ENCODE measurements at regions not wholly inside any gene's neighbourhood (a gene's known extent, or its start where the extent isn't known, plus 50 kb on each side); places are given as distances from the start of the nearest gene placed in this dataset. TPM values are rescaled to one million over a fixed set of nuclear protein-coding genes. Genes with fewer than 3 reads are reported as not detected.

DNA sequence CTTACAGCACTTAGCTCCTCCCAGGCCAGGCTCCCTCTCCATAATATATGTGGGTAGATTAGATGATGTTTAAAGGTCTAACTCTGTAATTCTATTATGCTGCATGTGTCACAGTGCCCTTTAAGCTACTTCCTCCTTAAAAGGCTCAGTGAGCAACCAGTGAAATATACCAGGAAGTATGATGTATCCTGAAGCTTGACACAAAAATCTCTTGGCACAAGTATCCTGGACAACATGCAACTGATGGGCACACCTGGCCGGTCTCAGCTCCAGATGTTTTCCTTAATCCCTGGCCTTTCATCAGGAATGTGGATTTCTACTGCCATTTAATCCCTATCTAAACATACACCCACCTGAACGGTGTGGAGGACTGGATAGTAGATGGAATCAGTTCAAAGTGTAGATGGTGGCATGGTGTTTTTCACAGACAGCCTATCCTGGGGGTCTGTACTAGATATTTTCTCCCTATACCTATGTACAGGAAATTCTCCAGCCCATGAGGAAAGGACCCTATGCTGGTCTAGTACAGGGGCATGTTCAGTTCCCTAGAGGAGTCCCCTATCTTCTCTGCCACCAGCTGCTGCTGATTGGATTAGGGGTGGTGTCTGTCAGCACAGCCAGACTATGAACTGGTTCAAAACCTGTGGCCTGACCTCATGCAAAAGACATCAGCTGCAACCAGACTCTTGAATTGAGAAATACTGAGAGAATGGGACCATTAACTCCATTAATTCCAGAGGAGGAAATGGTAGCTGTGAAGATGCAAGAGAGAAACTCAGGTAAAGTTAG is 59.4 kb upstream of the CITED2 start:
- H3K27me3 Mint-ChIP-seq (ENCODE audit: low read depth): peaks cover 3% of the 10 kb centered on the region
- no peak for DNase-seq
- ATAC-seq: no peak
- peaks cover 1% of the 10 kb centered on the region for H3K36me3 Mint-ChIP-seq (ENCODE audit: low read depth)
- CTCF ChIA-PET: no interaction called here
- peaks cover 4% of the 10 kb centered on the region for H3K9me3 Mint-ChIP-seq (ENCODE audit: insufficient read depth)
- H3K4me3 Mint-ChIP-seq: no peak overlapping the region
- no peaks in the 10 kb centered on the region for H3K4me1 Mint-ChIP-seq (ENCODE audit: low read depth)
- no peak overlapping the region for H3K27ac Mint-ChIP-seq
- POLR2A ChIA-PET: no interaction called here

DNA sequence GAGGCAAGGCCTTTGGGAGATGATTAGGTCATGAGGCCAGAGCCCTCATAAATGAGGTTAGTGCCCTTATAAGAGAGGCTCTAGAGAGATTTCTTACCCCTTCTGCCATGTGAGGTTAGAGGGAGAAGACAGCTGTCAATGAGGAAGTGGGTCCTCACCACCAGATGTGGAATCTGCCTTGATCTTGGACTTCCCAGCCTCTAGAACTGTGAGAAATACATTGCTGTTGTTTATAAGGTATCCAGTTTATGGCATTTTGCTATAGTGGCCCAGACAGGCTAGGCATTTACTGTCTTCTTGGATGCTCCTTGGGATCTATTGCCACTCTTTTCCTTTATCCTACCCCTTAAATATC is 57.1 kb upstream of the CITED2 start:
- no peak for ATAC-seq
- H3K27ac Mint-ChIP-seq: no peak overlapping the region
- ChIA-PET POLR2A (no interaction called here), CTCF (no interaction called here)
- H3K36me3 Mint-ChIP-seq (ENCODE audit: low read depth): peaks cover 1% of the 10 kb centered on the region
- DNase-seq: no peak
- H3K9me3 Mint-ChIP-seq (ENCODE audit: insufficient read depth): peaks cover 4% of the 10 kb centered on the region
- H3K4me1 Mint-ChIP-seq (ENCODE audit: low read depth): no peaks in the 10 kb centered on the region
- no peak overlapping the region for H3K4me3 Mint-ChIP-seq
- H3K27me3 Mint-ChIP-seq (ENCODE audit: low read depth): peaks cover 6% of the 10 kb centered on the region

DNA sequence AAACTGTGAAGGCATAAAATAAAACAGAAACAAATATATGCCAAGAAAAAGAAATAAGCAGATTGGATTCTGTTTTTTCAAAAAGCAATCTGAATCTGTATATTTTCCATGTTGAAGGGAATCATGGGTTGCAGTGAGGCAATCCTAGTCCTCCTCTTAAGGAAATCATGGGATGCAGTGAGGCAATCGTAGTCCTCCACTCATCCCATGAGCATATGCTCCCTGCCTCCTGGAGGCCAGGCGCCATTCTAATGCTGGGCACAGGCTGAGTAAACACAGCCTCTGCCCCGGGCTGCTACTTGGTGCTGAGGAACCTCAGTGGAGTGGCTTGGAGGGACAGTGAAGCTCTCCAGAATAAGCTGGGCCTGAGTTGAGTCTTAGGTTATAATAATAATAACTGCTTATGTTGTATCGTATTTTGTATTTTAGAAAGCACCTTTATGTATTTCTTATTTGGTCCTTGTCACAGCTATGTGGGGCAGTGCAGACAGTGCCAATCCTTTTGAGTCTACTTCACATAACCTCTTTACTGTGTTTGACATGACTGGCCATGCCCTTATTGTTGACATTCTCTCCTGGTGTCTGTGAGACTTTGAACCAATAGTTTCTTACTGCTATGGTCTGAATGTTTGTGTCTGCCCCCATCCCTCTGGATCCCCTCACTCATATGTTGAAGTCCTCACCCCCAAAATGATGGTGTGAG is 56.6 kb upstream of the CITED2 start:
- no peaks in the 10 kb centered on the region for H3K4me1 Mint-ChIP-seq (ENCODE audit: low read depth)
- no peak for ATAC-seq
- H3K27me3 Mint-ChIP-seq (ENCODE audit: low read depth): peaks cover 8% of the 10 kb centered on the region
- peaks cover 4% of the 10 kb centered on the region for H3K9me3 Mint-ChIP-seq (ENCODE audit: insufficient read depth)
- H3K27ac Mint-ChIP-seq: no peak overlapping the region
- peaks cover 1% of the 10 kb centered on the region for H3K36me3 Mint-ChIP-seq (ENCODE audit: low read depth)
- POLR2A ChIA-PET: no interaction called here
- DNase-seq: no peak
- no peak overlapping the region for H3K4me3 Mint-ChIP-seq
- CTCF ChIA-PET: no interaction called here

DNA sequence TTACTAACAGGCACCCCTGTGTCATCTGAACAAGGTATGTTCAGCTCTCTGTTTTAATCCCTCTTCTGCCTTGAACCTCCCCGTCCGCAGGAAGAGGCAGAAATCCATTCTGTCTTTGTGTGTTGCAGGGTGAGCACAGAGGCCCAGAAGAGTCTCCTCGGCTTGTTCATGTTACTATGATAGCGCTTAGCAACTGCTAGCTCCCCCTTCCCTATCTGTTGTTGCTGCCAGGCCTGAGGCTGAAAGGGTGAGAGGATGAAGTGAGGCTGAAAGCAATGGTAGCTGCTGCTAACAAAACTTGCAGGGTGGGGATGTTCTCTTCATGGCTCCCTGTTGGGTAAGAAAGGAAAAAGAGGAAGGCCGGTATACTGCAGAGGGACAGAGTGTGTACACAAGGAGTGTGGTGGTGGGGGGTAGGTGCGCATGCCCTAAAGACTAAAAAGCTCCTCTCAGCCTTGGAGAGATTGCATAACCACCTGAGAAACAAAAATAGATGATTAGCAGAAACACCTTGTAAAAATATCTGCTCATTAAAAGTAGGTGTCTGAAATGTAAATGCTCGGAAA is 55.2 kb upstream of the CITED2 start:
- no peak overlapping the region for H3K27ac Mint-ChIP-seq
- CTCF ChIA-PET: no interaction called here
- POLR2A ChIA-PET: no interaction called here
- H3K27me3 Mint-ChIP-seq (ENCODE audit: low read depth): peaks cover 15% of the 10 kb centered on the region
- no peaks in the 10 kb centered on the region for H3K4me1 Mint-ChIP-seq (ENCODE audit: low read depth)
- H3K4me3 Mint-ChIP-seq: no peak overlapping the region
- H3K36me3 Mint-ChIP-seq (ENCODE audit: low read depth): peaks cover 1% of the 10 kb centered on the region
- ATAC-seq: no peak
- peaks cover 4% of the 10 kb centered on the region for H3K9me3 Mint-ChIP-seq (ENCODE audit: insufficient read depth)
- no peak for DNase-seq

DNA sequence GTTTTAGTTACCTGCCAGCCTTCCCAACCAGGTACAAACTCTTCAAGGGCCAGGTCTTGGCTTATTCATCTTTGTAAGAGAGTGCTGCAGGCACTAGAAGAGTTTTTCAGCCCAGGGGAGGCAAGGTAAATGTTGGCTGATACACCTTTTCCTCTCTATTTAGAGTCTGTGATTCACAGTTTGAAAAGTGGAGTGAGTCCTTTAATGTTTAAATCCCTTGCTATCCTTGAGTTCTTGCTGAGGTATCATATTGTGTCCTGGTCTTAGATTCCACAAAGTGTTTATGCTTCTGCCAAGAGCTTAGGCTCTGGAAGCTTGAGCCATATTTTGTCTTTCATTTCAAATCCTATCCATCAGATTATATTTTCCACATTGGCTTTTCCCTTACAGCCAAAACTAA is 52.8 kb upstream of the CITED2 start:
- Mint-ChIP-seq H3K27ac (no peak overlapping the region), H3K4me1 (ENCODE audit: low read depth) (no peaks in the 10 kb centered on the region), H3K27me3 (ENCODE audit: low read depth) (peaks cover 19% of the 10 kb centered on the region), H3K4me3 (no peak overlapping the region), H3K9me3 (ENCODE audit: insufficient read depth) (peaks cover 4% of the 10 kb centered on the region), H3K36me3 (ENCODE audit: low read depth) (peaks cover 1% of the 10 kb centered on the region)
- DNase-seq (no peak), ATAC-seq (no peak)
- POLR2A ChIA-PET: no interaction called here
- CTCF ChIA-PET: no interaction called here

DNA sequence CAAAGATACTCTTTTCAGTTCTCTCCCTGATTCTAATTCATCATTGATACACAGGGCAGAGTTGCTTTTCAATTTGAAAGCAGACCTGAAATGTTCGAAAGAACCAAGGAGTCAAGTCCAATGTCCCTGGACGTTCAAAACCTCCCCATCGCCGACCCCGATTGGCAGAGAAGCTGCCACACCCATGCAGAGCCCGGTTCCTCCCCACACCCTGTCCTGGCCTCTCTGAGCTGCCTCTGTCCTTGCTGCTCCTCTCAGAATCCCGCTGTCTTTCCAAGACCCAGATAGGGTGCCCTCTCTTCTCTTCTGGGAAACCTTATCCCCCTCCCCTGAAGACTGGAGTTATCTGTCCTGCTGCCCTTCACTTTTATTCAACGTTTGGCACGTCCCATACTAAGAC is 52.3 kb upstream of the CITED2 start:
- Mint-ChIP-seq H3K4me3 (no peak overlapping the region), H3K27ac (no peak overlapping the region), H3K4me1 (ENCODE audit: low read depth) (no peaks in the 10 kb centered on the region), H3K36me3 (ENCODE audit: low read depth) (peaks cover 1% of the 10 kb centered on the region), H3K27me3 (ENCODE audit: low read depth) (peaks cover 19% of the 10 kb centered on the region), H3K9me3 (ENCODE audit: insufficient read depth) (peaks cover 4% of the 10 kb centered on the region)
- ATAC-seq: no peak
- CTCF ChIA-PET: no interaction called here
- POLR2A ChIA-PET: no interaction called here
- DNase-seq: no peak

DNA sequence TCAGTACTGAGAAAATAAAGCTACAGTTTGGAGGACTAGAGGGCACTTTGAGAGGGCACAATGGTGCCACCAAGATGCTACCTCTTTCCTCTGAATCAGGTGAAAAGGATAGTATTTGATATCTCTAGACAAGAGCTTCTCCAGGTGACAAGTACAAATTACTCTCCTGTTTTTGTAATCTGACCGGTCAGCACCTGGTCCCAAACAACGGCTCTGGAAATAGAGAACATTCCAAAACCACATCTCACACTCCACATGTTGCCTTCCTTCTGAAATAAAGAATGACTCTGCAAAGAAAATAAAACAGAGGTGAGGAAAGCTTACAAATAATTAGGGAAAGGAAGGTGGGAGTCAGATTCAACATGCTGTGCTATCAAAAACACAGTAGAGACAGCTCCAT is 51.3 kb upstream of the CITED2 start:
- no peak for DNase-seq
- Mint-ChIP-seq H3K4me3 (no peak overlapping the region), H3K27me3 (ENCODE audit: low read depth) (peaks cover 21% of the 10 kb centered on the region), H3K9me3 (ENCODE audit: insufficient read depth) (no peaks in the 10 kb centered on the region), H3K4me1 (ENCODE audit: low read depth) (no peaks in the 10 kb centered on the region), H3K36me3 (ENCODE audit: low read depth) (no peaks in the 10 kb centered on the region), H3K27ac (no peak overlapping the region)
- CTCF ChIA-PET: no interaction called here
- no peak for ATAC-seq
- POLR2A ChIA-PET: no interaction called here

DNA sequence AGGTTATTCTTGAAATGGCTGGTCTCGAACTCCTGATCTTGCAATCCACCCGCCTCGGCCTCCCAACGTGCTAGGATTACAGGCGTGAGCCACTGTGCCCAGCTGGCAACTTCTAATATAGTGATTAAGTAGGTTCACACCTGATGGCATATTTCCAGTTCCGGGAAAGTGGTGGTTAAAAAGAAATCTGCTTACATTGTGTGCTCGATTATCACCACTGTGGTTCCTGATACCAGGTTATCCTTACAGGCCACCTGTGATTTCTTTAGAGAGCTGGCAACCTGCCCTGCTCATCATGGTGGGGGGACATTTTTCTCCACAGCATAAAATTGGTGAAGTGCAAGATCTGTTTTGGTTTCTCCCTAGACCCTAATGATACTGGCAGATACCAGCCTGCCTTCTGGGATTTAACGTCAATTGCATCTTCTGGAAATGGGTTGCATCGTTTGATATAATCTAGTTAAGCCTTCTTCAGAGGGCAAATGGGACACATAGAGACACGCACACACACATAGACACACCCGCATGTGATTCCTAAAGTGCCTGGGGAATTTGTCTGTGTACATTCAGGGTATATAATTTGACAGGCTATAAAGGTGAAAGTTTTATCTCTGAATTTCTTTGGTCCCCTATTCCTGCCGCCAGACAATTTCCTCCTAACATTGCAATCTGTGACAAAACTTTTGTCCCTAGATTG is 49.7 kb upstream of the CITED2 start:
- Mint-ChIP-seq H3K27me3 (ENCODE audit: low read depth) (peaks cover 21% of the 10 kb centered on the region), H3K36me3 (ENCODE audit: low read depth) (no peaks in the 10 kb centered on the region), H3K4me1 (ENCODE audit: low read depth) (no peaks in the 10 kb centered on the region), H3K9me3 (ENCODE audit: insufficient read depth) (no peaks in the 10 kb centered on the region), H3K4me3 (no peak overlapping the region), H3K27ac (no peak overlapping the region)
- CTCF ChIA-PET: no interaction called here
- no peak for DNase-seq
- POLR2A ChIA-PET: no interaction called here
- ATAC-seq: no peak

Small RNA genes lying in the stretch of these regions (microRNA-seq; reads per million reads assigned to microRNA genes)
- gene MIR3668 (not detected), gene MIR4465 (not detected)

Measured in activated CD8-positive, alpha-beta T cell treated with anti-CD3 and anti-CD28 coated beads, Interleukin-2, amount 10 ng/mL, durations not matched to agents 7 days and 5 days (primary cell).